Right ventricle myocardium inferior (tissue), 1 donor: ENCODE measurements at regions not wholly inside any gene's neighbourhood (a gene's known extent, or its start where the extent isn't known, plus 50 kb on each side); places are given as distances from the start of the nearest gene placed in this dataset.

Experiments
- ATAC-seq: fragments of 200-7000 bp; cut with Tn5 transposase; one replicate; pipeline ENCODE4 v1.9.1; 2020; ENCODE audit warnings: mild to moderate bottlenecking, moderate library complexity
- DNase-seq: peaks from one replicate; pipeline ENCODE4 v3.0.0; 2021; ENCODE audit errors: missing footprints
- intact Hi-C: fragments of 100-400 bp; cut with DNase I; formaldehyde crosslinking; loops from one replicate; pipeline ENCODE4 v1.11.0; 2022
- donor health status: DM: no; HTN: yes; CAD: no; lungs with severe emphysema.

DNA sequence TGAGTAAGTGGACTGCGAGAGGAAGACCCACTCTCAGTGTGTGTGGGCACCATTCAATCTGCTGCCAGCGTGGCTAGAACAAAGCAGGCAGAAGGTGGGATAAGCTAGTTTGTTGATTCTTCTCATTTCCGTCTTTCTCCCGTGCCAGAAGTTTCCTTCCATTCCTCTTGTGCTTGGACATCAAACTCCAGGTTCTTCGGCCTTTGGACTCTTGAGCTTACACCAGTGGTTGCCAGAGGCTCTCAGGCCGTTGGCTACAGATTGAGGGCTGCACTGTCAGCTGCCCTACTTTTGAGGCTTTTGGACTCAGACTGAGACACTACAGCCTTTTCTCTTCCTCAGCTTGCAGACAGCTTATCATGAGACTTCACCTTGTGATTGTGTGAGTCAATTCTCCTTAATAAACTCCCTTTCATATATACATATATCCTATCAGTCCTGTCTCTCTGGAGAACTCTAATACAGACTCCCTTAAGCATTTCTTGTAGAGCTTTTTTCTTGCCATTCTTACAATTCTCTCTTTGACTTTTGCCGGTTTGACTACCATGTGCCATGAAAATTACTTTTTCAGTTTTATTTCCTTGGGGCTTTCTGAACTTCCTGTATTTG lies 494.9 kb downstream of the PRR16 start:
- no peak for DNase-seq
- intact Hi-C loops = no loop called here
- no peak for ATAC-seq

DNA sequence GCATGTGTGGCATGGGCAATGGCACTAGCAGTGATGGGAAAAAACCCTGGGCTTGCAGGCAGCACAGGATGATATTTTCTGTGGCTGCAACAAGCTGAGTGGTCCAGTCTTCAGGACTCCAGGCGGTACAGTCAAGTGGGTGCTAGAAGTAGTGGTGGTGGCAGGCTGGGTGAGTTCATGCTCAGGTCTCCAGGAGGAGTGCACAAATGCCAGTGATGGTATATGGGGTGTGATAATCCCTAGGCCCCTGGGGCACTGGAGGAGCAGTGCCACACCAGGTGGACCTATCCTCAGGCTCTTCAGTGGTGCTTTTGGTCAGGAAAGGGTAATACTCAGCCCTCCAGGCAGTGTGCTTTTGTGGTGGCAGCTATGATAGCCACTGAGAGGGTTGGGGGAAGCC lies 496.4 kb downstream of the PRR16 start:
- intact Hi-C loops = no loop called here
- ATAC-seq (no peak), DNase-seq (no peak)

DNA sequence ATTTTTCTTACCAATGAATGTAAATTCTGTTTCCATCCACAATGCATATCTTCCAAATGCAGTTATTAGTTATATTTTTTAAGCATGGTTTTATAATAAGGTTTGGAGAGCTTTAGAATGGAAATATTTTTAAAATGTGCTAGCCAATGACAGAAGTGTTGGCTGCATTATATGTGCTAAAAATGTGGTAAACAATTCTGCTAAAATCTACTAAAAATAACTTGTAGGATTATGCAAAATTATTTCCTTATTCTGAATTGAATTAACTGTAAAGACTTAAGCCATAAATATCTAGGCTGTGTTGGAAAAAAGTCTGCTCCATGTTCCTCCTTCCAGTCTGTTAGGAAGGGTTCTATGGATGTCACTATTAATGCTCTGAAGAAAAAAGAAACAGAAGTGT lies 503.3 kb downstream of the PRR16 start:
- ATAC-seq (no peak), DNase-seq (no peak)
- intact Hi-C loops = no loop called here

DNA sequence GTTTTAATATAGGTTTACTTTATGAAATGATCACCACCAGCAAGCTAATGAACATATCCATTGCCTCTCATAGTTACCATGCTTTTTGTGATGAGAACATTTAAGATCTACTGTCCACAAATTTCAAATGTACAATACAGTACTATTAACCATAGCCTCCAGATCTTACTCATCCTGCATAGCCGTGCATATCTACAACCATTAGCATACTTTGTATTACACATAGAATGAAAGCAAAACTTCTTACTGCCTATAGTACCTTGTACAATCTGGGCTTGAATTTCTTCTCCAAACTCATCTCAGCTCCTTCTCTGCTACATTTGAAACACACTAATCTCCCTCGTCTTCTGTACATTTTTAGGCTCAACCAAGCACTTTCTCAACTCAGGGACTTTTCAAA lies 510.6 kb downstream of the PRR16 start:
- no peak for DNase-seq
- ATAC-seq = no peak
- intact Hi-C loops = no loop called here

DNA sequence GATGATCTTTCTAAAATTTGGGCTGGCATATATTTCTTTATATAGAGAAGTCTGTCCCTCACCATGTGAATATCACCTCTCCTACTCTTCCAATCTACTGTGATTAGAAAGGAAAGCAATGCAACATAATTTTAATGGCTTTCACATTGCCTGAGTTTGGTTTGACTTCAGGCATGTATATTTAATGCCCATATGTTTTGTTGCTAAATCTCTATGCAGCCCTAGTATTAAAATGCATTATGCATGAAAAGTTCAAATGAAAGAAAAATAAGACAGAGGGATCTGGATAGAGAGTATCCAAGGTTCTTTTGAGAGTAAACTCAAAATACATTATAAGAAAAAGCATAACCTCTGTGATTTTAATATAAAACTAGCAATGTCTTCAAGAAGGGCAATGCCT lies 518.3 kb downstream of the PRR16 start:
- intact Hi-C loops = no loop called here
- DNase-seq (no peak), ATAC-seq (no peak)

DNA sequence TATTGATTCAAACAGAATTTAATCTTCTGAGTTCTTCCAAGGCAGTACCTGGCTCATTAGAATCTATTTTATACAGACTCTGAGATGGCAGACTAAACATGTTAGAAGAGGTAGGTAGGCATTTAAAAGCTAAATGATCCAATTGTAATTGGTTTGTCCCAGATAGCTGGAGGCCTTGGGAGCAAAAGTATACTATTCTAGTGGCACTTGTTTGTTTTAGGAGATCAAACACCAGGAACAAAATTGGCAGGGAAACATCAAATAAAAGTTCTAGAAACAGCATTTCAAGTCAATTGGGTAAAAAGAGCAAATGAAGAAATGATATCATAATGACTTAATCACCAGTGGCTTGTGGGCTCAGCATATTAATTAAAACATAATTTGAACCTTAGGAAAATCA lies 521.4 kb downstream of the PRR16 start:
- no peak for DNase-seq
- intact Hi-C loops = no loop called here
- no peak for ATAC-seq

DNA sequence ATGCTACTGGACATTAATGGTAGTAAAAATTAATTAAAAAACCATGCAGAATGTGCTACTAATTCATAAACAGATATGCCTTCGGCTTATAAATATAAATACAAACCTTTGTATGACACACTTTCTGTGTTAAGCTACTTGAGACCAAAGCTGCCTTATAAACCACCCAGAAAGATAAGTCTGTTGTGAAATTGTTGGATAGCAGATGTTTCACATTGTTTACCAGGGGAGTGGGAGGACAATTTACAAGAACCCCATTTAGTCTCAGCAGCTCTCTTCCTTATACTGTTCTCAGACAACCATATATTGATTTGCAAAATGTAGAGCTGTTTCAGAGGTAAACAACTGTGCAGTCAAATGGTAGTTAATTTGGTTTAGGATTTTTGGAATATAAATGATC lies 524.4 kb downstream of the PRR16 start:
- intact Hi-C loops = no loop called here
- DNase-seq (no peak), ATAC-seq (no peak)

DNA sequence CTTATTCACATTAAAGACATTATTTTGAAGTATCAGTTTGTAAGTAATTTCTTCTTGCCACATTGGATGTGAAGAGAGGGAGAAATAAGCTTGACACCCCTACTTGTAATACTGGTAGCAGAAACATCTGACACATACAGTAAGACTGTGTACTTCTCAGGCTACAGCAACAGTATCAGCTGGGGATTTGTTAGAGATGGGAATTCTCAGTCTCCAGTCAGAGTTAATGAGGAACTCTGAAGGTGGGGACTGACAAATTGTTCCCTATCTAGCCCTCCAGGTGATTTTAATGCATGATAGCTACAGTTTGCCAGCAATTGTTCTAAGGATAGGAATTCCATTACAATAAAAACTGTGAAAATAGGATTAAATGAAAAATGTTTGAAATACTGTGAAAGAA lies 524.8 kb downstream of the PRR16 start:
- no peak for DNase-seq
- intact Hi-C loops = no loop called here
- no peak for ATAC-seq

DNA sequence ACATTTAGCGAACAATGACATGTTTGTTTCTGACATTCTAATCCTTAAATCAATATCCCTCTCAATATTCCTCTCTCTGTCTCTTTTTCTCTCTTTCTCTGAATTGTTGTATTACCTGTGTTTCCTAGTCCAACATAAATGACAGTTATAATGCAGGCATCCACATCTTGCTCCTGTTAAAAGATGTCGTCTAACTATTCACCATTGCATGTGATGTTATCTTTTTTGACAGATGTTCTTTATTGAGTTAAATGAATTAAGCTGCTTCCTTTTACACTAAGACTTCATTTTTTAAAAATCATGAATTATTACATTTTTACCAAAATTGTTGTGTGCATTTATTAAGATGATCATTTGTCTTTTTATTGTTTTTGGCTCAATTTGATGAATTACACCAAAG lies 527.5 kb downstream of the PRR16 start:
- ATAC-seq = no peak
- intact Hi-C loops = no loop called here
- no peak for DNase-seq

DNA sequence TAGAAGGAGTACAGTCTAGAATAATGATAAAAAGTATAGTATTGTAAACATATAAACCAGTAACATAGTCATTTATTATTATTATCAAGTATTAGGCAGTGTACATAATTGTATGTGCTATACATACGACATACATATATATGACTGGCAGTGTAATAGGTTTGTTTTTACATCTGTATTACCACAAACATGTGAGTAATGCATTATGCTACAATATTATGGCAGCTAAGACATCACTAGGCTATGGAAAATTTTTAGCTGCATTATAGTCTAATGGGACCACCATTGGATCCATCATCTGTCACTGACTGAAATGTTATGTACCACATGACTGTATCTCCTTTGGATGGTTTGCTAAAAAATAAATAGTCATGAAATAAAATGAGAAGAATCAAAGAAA lies 530.0 kb downstream of the PRR16 start:
- DNase-seq (no peak), ATAC-seq (no peak)
- intact Hi-C loops = no loop called here

DNA sequence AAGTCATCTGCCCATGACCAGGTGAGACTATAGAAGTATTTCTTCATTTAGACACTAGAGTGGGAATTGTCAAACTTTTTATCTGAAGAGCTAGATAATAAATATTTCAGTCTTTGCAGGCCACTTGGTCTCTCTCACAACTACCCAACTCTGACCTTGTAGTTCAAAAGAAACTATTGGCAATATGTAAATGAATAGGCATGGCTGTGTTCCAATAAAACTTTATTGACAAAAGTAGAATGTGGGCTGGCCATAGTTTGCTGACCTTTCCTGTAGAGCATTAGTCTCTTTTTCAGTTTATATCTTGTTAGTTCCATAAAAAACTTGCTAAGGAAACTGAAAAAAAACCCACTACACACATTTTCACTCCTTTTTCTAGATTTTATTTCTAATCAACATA lies 535.5 kb downstream of the PRR16 start:
- intact Hi-C loops = no loop called here
- no peak for ATAC-seq
- DNase-seq = no peak

DNA sequence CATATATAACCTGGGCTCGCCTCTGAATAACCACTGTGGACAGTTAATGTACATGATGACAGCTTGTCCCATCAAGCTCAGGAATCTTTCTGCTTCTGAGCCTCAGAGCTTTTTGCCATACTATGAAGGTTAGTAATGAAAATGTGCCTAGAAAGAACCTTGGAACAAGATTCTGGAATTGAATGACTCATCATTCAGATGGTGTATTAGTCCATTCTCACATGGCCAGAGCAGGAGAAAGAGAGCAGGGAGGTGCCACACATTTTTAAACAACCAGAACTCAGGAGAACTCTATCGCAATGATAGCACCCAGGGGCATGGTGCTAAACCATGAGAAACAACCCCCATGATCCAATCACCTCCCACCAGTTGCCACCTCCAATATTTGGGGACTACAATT lies 542.1 kb downstream of the PRR16 start:
- no peak for DNase-seq
- intact Hi-C loops = no loop called here
- ATAC-seq = no peak

DNA sequence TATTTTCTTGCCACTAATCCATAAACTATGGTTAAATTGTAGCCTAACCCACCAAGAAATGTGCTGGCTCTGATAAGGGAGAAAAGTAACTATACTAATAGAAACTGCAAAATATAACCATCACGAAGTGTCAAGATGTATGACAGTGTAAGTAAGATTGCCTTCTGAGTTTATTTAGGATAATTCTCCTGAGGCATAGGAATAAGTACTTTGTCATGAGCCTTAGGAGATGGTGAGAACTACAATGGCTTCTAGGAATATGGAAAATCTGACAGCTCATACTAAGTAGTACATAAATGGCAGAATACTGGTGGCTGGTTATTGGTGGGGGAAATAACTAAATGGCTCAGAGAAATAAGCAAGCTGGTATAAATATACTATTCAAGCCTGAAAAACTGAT lies 543.9 kb downstream of the PRR16 start:
- no peak for DNase-seq
- no peak for ATAC-seq
- intact Hi-C loops = no loop called here

DNA sequence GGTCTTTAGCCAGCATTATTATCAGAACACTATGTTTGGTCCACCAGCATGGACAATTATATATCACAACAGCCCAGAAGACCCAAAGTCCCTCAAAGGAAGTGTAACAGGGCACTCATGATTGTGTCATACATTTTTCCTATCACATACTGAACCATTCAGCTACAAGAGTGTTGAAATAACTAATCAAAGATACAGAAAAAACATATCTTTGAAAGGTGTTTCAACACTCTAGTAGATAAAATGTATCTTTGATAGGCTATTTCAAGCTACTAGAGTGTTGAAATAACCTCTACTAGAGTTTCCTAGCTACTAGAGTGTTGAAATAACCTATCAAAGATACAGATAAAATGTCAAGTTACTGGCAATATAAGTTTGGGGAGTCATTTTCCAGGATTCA lies 545.0 kb downstream of the PRR16 start:
- ATAC-seq = no peak
- intact Hi-C loops = no loop called here

DNA sequence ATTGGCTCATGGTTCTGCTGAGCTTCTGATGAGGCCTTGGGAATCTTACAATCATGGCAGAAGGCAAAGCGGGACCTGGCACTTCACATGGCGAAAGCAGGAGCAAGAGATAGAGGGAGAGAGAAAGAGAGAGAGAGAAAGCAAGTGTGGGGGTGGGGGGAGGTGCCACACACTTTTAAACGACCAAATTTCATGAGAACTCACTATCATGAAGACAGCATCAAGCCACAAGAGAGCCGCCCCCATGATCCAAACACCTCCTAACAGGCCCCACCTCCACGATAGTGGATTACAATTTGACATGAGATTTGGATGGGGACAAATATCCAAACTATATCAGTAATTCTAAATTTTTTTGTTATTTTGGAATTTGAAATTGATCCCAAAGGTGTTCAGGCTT lies 553.9 kb downstream of the PRR16 start:
- DNase-seq = no peak
- intact Hi-C loops = no loop called here
- ATAC-seq = no peak

More for the DNA sequence above, 545.0 kb downstream of the PRR16 start:
- no peak for DNase-seq

DNA sequence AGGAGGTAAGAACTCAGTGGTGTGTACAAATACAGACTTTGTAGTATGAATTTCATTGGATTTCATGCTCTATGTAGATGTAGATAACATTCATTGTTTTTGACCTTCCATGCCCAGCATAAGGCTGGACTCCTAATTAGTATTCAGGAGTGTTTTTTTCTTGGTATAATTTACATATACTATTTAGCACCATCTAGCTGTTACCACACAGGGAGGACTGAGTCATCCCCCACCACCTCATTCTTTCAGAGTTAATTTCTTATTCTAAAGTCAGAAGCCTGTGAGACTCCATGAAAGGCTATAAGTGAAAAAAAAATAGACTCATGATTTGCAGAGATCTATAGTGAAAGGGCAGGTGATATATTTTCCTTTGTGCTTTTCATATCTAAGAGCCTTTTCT lies 555.0 kb downstream of the PRR16 start:
- no peak for ATAC-seq
- intact Hi-C loops = no loop called here
- no peak for DNase-seq

DNA sequence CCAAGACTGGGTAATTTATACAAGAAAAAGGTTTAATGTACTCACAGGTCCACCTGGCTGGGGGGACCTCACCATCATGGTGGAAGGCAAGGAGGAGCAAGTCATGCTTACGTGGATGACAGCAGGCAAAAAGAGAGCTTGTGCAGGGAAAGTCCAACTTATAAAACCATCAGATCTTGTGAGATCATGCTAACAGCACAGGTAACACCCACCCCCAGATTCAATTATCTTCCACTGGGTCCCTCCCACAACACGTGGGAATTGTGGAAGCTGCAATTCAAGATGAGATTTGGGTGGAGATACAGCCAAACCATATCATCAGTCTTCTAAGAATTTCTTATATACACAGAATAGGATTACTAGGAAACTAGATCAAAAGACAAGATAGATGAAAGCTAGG lies 555.6 kb downstream of the PRR16 start:
- ATAC-seq (no peak), DNase-seq (no peak)
- intact Hi-C loops = no loop called here

DNA sequence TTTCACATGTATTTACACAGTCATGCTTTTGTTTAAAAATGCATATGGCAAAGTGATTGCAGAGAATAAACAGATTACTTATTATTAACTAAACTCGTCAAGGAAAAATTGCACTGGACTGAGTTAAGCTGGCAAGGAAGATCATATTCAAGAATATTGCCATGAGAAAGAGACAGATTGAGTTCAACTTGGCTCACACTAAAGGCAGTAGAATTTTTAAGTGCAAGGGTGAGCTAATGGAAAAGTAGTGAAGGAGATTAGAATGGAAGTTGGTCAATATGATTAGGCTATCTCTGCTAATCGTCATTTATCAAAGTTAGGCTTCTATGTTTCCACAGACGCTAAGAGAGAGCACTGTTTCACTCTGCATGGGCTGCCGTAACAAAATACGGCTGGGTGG lies 557.6 kb downstream of the PRR16 start:
- ATAC-seq = no peak
- no peak for DNase-seq
- intact Hi-C loops = no loop called here

DNA sequence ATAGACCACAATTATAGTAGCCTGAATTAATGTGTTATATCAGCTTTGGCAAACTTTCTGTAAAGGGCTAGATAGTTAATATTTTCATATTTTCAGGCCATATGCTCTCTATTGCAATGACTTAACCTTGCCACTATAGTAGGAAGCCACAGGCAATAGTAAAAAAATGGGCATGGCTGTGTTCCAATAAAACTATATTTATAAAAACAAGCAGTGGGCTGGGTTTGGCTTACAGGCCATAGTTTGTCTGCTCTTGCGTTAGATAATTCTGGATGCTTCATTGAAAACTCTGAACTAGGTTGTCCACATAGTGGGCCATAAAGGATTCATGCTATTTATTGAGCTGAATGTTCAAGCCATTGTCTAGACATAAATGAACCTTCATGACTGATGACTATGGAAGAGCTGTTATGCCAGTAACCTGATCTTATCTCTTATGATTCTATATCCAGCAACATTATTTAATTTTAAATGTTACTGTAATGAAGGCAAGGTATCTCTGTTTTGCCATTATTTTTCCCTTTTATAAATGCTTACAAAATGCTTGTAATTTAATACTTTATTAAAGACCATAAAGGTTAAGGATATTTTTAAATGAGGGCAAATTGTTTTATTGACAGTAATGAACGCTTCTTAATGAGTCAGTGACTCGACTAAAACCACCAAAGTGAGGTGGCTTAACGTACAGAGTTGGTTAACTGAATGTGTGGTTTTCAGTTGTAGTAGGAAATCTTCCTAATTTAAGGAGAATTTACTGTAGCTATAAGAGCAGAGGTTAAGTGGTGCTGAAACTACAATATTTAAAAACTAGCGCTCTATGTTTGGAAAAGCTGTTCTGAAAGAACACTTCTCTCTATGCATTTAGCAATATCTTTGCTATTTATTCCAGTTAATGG lies 560.6 kb downstream of the PRR16 start:
- intact Hi-C loops = no loop called here
- ATAC-seq = no peak

DNA sequence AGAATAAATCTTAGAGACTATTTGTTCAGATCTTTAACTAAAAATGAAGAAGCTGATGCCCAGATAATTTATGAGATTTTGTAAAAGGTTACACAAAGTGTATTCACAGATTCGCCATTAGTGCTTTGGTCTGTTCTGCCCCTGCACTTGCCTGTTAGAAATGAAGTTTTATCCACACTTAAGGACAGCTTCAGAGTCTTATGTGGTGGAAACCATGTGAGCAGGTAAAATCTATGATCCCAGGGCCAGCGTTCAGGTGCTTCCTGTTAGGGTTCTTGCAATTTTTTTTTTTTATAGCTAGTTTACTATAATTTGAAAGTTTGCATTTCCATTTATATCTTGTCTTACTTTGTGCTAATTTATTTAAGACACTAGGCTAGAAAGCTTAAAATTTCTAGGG lies 561.6 kb downstream of the PRR16 start:
- no peak for DNase-seq
- intact Hi-C loops = no loop called here
- no peak for ATAC-seq

More for the DNA sequence above, 560.6 kb downstream of the PRR16 start:
- no peak for DNase-seq

DNA sequence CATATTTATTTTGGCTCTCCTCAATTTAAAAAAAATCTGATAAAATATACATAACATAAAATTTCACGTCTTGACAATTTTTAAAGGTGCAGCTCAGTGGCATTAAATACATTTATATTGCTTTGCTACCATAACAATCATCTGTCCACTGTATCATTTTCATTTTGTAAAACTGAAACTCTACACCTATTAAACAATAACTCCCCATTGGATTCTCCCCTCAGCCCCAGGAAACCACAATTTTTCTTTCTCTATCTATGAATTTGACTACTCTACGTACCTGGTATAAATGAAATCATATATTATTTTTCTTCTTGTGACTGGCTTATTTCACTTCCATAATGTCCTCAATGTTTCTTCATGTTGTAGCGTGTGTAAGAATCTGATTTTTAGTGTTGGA lies 563.5 kb downstream of the PRR16 start:
- ATAC-seq (no peak), DNase-seq (no peak)
- intact Hi-C loops = no loop called here
